ENCODE measurements at regions not wholly inside any gene's neighbourhood (a gene's known extent, or its start where the extent isn't known, plus 50 kb on each side); places are given as distances from the start of the nearest gene placed in this dataset.

DNA sequence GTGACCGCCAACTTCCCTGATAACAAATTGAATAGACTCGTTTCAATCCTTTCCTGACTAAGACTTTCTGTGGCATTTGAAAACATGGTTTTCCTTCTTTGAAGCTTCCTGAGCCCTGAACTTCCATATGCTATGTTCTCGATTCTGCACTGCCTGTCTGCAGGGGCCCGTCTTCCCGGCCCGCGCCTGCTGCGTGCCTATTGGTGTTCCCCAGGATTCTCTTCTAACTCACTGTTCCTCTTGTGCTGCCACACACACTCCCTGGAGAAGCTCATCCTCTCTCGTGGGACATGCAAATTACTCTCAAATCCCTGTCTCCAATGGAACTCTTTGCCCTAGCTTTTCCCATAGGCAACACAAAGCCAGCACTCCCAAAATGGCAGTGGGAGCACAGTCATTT is 262.9 kb upstream of the GATB start:
- no peak for DNase-seq
- no peaks in the 10 kb centered on the region for H3K27me3 ChIP-seq
- no peak for TF ChIP-seq POLR2A (IDR thresholded peaks at IDR 0.05)
- TF ChIP-seq, protein P1, sequence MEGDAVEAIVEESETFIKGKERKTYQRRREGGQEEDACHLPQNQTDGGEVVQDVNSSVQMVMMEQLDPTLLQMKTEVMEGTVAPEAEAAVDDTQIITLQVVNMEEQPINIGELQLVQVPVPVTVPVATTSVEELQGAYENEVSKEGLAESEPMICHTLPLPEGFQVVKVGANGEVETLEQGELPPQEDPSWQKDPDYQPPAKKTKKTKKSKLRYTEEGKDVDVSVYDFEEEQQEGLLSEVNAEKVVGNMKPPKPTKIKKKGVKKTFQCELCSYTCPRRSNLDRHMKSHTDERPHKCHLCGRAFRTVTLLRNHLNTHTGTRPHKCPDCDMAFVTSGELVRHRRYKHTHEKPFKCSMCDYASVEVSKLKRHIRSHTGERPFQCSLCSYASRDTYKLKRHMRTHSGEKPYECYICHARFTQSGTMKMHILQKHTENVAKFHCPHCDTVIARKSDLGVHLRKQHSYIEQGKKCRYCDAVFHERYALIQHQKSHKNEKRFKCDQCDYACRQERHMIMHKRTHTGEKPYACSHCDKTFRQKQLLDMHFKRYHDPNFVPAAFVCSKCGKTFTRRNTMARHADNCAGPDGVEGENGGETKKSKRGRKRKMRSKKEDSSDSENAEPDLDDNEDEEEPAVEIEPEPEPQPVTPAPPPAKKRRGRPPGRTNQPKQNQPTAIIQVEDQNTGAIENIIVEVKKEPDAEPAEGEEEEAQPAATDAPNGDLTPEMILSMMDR (IDR thresholded peaks at IDR 0.05) = no peak
- no peaks in the 10 kb centered on the region for H3K36me3 ChIP-seq
- H3K9me3 ChIP-seq = no peaks in the 10 kb centered on the region
- no peak overlapping the region for H3K4me3 ChIP-seq
- no peak overlapping the region for H3K27ac ChIP-seq
- intact Hi-C loops (cut with DNase I; ENCODE audit: low total_unique reads) = no loop called here
- no peaks in the 10 kb centered on the region for H3K4me1 ChIP-seq

DNA sequence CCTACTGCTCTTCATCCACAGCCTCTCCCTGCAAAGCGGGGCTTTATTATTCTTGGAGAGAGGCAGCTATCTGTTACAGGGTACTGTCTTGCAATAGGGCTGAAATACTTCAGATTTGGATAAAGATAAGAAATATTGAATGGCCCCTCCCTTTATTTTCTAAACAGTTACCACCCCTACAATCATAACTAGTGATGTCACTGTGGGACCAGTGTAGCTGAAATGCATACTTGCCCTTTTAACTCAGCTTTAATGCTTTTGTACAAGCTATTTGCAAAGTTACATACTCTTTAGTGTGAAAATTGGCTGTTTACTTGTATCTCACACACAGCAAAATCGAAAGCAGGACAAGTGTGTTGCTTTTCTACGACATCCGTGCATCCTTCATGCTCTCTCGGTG is 261.7 kb upstream of the GATB start:
- Histone ChIP-seq H3K27ac (no peak overlapping the region), H3K27me3 (no peaks in the 10 kb centered on the region), H3K36me3 (no peaks in the 10 kb centered on the region), H3K4me3 (no peak overlapping the region), H3K4me1 (no peaks in the 10 kb centered on the region), H3K9me3 (no peaks in the 10 kb centered on the region)
- no peak for DNase-seq
- TF ChIP-seq POLR2A (IDR thresholded peaks at IDR 0.05) = no peak
- TF ChIP-seq, protein P1 (IDR thresholded peaks at IDR 0.05) = no peak
- intact Hi-C loops (cut with DNase I; ENCODE audit: low total_unique reads) = no loop called here

- no peaks in the 10 kb centered on the region for H3K9me3 ChIP-seq
- DNase-seq = no peak
- no peak overlapping the region for H3K4me3 ChIP-seq
- no peak for TF ChIP-seq POLR2A (IDR thresholded peaks at IDR 0.05)
- TF ChIP-seq, protein P1 (IDR thresholded peaks at IDR 0.05) = no peak
- no peaks in the 10 kb centered on the region for H3K36me3 ChIP-seq
- intact Hi-C loops (cut with DNase I; ENCODE audit: low total_unique reads) = no loop called here
- H3K27ac ChIP-seq = no peak overlapping the region
- no peaks in the 10 kb centered on the region for H3K27me3 ChIP-seq
- no peaks in the 10 kb centered on the region for H3K4me1 ChIP-seq
These were observed 261.1 kb upstream of the GATB start for GRCh38 chr4:152021788-152022438.

DNA sequence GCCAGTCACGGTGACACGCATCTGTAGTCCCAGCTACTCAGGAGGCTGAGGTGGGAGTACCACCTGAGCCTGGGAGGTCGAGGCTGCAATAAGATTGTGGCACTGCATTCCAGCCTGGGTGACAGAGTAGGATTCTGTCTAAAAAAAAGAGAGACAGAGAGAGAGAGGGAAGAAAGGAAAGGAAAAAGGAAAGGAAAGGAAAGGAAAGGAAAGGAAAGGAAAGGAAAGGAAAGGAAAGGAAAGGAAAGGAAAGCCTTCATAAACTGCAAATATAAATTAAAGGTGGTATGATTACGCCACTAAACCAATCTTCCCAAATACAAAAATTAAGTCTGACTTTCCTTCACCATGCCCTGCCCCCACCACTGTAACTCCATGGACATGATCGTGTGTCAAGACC is 259.3 kb upstream of the GATB start:
- Histone ChIP-seq H3K27ac (no peak overlapping the region), H3K27me3 (no peaks in the 10 kb centered on the region), H3K36me3 (no peaks in the 10 kb centered on the region), H3K4me1 (no peaks in the 10 kb centered on the region), H3K4me3 (no peak overlapping the region), H3K9me3 (no peaks in the 10 kb centered on the region)
- DNase-seq = no peak
- intact Hi-C loops (cut with DNase I; ENCODE audit: low total_unique reads) = no loop called here
- TF ChIP-seq, protein P1 (IDR thresholded peaks at IDR 0.05) = no peak
- no peak for TF ChIP-seq POLR2A (IDR thresholded peaks at IDR 0.05)

- Histone ChIP-seq H3K4me3 (no peak overlapping the region), H3K36me3 (no peaks in the 10 kb centered on the region), H3K27ac (no peak overlapping the region), H3K9me3 (no peaks in the 10 kb centered on the region), H3K4me1 (no peaks in the 10 kb centered on the region), H3K27me3 (no peaks in the 10 kb centered on the region)
- TF ChIP-seq, protein P1 (IDR thresholded peaks at IDR 0.05) = no peak
- TF ChIP-seq POLR2A (IDR thresholded peaks at IDR 0.05) = no peak
- intact Hi-C loops (cut with DNase I; ENCODE audit: low total_unique reads) = no loop called here
- DNase-seq = no peak
These were observed 255.5 kb upstream of the GATB start for GRCh38 chr4:152016303-152016620.
